Upper lobe of right lung (tissue), 1 donor: ENCODE measurements at regions not wholly inside any gene's neighbourhood (a gene's known extent, or its start where the extent isn't known, plus 50 kb on each side); places are given as distances from the start of the nearest gene placed in this dataset.

Experiments
- ATAC-seq: fragments of 200-7000 bp; cut with Tn5 transposase; one replicate; pipeline ENCODE4 v1.9.1; 2020; ENCODE audit warnings: mild to moderate bottlenecking, moderate library complexity
- DNase-seq: peaks from one replicate; pipeline ENCODE4 v3.0.0-alpha.2; 2020
- H3K27ac ChIP-seq: fragments of 200-600 bp; one replicate; pipeline ENCODE4 v1.8.0; 2022
- H3K27me3 ChIP-seq: fragments of 200-600 bp; one replicate; pipeline ENCODE4 v1.8.0; 2022; ENCODE audit warnings: mild to moderate bottlenecking
- H3K36me3 ChIP-seq: fragments of 200-600 bp; one replicate; pipeline ENCODE4 v1.8.0; 2022
- H3K4me1 ChIP-seq: fragments of 200-600 bp; one replicate; pipeline ENCODE4 v1.8.0; 2022
- H3K4me3 ChIP-seq: fragments of 200-600 bp; one replicate; pipeline ENCODE4 v1.8.0; 2022; ENCODE audit warnings: mild to moderate bottlenecking
- H3K9me3 ChIP-seq: fragments of 200-600 bp; one replicate; pipeline ENCODE4 v1.8.0; 2022
- CTCF ChIP-seq: fragments of 200-600 bp; IDR thresholded peaks from one replicate; pipeline ENCODE4 v1.8.0; 2022; ENCODE audit warnings: antibody characterized with exemption
- intact Hi-C: fragments of 100-400 bp; cut with DNase I; formaldehyde crosslinking; loops from one replicate; pipeline ENCODE4 v1.11.0; 2022
- donor health status: DM: no; HTN: yes; CAD: no; lungs with severe emphysema.

GRCh38 chr16:49910541-49911071 is 54.7 kb upstream of the ZNF423 start:
- no peaks in the 10 kb centered on the region for H3K9me3 ChIP-seq
- intact Hi-C loops, result loop anchor here (10.0 kb wide), 1 partner anchor 506 kb away; no protein-coding TSS in a partner anchor
- H3K4me1 ChIP-seq, result no peaks in the 10 kb centered on the region
- no peaks in the 10 kb centered on the region for H3K27me3 ChIP-seq
- no peak overlapping the region for H3K4me3 ChIP-seq
- DNase-seq (no peak), ATAC-seq (no peak)
- no peaks in the 10 kb centered on the region for H3K36me3 ChIP-seq
- H3K27ac ChIP-seq, result no peak overlapping the region
- TF ChIP-seq CTCF, result no peak

- Histone ChIP-seq H3K27me3 (no peaks in the 10 kb centered on the region), H3K4me1 (no peaks in the 10 kb centered on the region), H3K9me3 (no peaks in the 10 kb centered on the region), H3K36me3 (no peaks in the 10 kb centered on the region), H3K27ac (no peak overlapping the region), H3K4me3 (no peak overlapping the region)
- DNase-seq (no peak), ATAC-seq (no peak)
- no peak for TF ChIP-seq CTCF
- intact Hi-C loops, result loop anchor here (10.0 kb wide), 1 partner anchor 507 kb away; no protein-coding TSS in a partner anchor
Observed at GRCh38 chr16:49911430-49911829, 55.5 kb upstream of the ZNF423 start.

GRCh38 chr16:49912721-49913120 is 56.8 kb upstream of the ZNF423 start:
- no peaks in the 10 kb centered on the region for H3K9me3 ChIP-seq
- no peak for DNase-seq
- no peak overlapping the region for H3K27ac ChIP-seq
- no peak for TF ChIP-seq CTCF
- no peaks in the 10 kb centered on the region for H3K27me3 ChIP-seq
- H3K4me3 ChIP-seq, result no peak overlapping the region
- no peaks in the 10 kb centered on the region for H3K36me3 ChIP-seq
- H3K4me1 ChIP-seq, result no peaks in the 10 kb centered on the region
- ATAC-seq, result no peak
- intact Hi-C loops, result loop anchor here (10.0 kb wide), 1 partner anchor 508 kb away; no protein-coding TSS in a partner anchor

- no peak overlapping the region for H3K27ac ChIP-seq
- H3K4me3 ChIP-seq, result no peak overlapping the region
- TF ChIP-seq CTCF, result no peak
- no peaks in the 10 kb centered on the region for H3K36me3 ChIP-seq
- ATAC-seq, result no peak
- DNase-seq, result no peak
- H3K9me3 ChIP-seq, result no peaks in the 10 kb centered on the region
- no peaks in the 10 kb centered on the region for H3K4me1 ChIP-seq
- H3K27me3 ChIP-seq, result no peaks in the 10 kb centered on the region
- intact Hi-C loops, result loop anchor here (10.0 kb wide), 1 partner anchor 509 kb away; no protein-coding TSS in a partner anchor
Observed at GRCh38 chr16:49913720-49914119, 57.8 kb upstream of the ZNF423 start.

- Histone ChIP-seq H3K36me3 (no peaks in the 10 kb centered on the region), H3K27me3 (no peaks in the 10 kb centered on the region), H3K9me3 (no peaks in the 10 kb centered on the region), H3K27ac (no peak overlapping the region), H3K4me1 (no peaks in the 10 kb centered on the region), H3K4me3 (no peak overlapping the region)
- intact Hi-C loops, result loop anchor here (10.0 kb wide), 1 partner anchor 510 kb away; no protein-coding TSS in a partner anchor
- ATAC-seq (no peak), DNase-seq (no peak)
- TF ChIP-seq CTCF, result no peak
Observed at GRCh38 chr16:49914657-49915056, 58.7 kb upstream of the ZNF423 start.

- DNase-seq (no peak), ATAC-seq (no peak)
- intact Hi-C loops, result loop anchor here (10.0 kb wide), 1 partner anchor 513 kb away; no protein-coding TSS in a partner anchor
- H3K27ac ChIP-seq, result no peak overlapping the region
- H3K4me3 ChIP-seq, result no peak overlapping the region
- no peaks in the 10 kb centered on the region for H3K4me1 ChIP-seq
- H3K9me3 ChIP-seq, result no peaks in the 10 kb centered on the region
- no peak for TF ChIP-seq CTCF
- no peaks in the 10 kb centered on the region for H3K27me3 ChIP-seq
- no peaks in the 10 kb centered on the region for H3K36me3 ChIP-seq
Observed at GRCh38 chr16:49918257-49918656, 62.3 kb upstream of the ZNF423 start.
